A549 (cell line): ENCODE measurements at regions not wholly inside any gene's neighbourhood (a gene's known extent, or its start where the extent isn't known, plus 50 kb on each side); places are given as distances from the start of the nearest gene placed in this dataset.

ENCODE experiments used
- CEBPB ChIP-seq, 2 experiments: fragments of >200 bp in 1 of 2; sonication (Bioruptor Twin) in 1 of 2; formaldehyde crosslinking in 1 of 2; IDR thresholded peaks; 2 replicates each; pipeline ENCODE4 v1.6.1; 2012 to 2016
- CTCF ChIP-seq: fragments of >200 bp; sonication (Bioruptor Twin); formaldehyde crosslinking; IDR thresholded peaks from 3 replicates; pipeline ENCODE4 v1.5.1; 2016
- MYC ChIP-seq: IDR thresholded peaks from 2 replicates; pipeline ENCODE4 v1.6.1; 2012; ENCODE audit warnings: mild to moderate bottlenecking, inconsistent platforms, low read length, improper control_type of control experiment, borderline replicate concordance
- POLR2AphosphoS2 ChIP-seq: conservative IDR thresholded peaks from 2 replicates; pipeline ENCODE4 v1.6.1; 2012; ENCODE audit warnings: low read length, improper control_type of control experiment, inconsistent platforms
- RAD21 ChIP-seq, 2 experiments: fragments of >200 bp in 1 of 2; sonication (Bioruptor Twin) in 1 of 2; formaldehyde crosslinking in 1 of 2; IDR thresholded peaks in 1 of 2; conservative IDR thresholded peaks in 1 of 2; 2 replicates in 1 of 2; 3 replicates in 1 of 2; pipeline ENCODE4 v1.6.1; 2012 to 2018; ENCODE audit warnings: inconsistent platforms in 1 of 2
- RCOR1 ChIP-seq: fragments of 150-350 bp; IDR thresholded peaks from 2 replicates; pipeline ENCODE4 v1.6.1; 2014; ENCODE audit warnings: antibody characterized with exemption, low read length, low read depth
- RFX5 ChIP-seq: fragments of 450-650 bp; IDR thresholded peaks from 2 replicates; pipeline ENCODE4 v1.7.1; 2014; ENCODE audit warnings: antibody characterized with exemption, mild to moderate bottlenecking, moderate library complexity
- SREBF2 ChIP-seq: fragments of 450-650 bp; IDR thresholded peaks from 2 replicates; pipeline ENCODE4 v1.6.1; 2014; ENCODE audit warnings: mild to moderate bottlenecking, moderate library complexity
- TF ChIP-seq, protein P1 (sequence below): IDR thresholded peaks from 2 replicates; pipeline ENCODE4 v1.6.1; 2012
- TF ChIP-seq, protein P2 (sequence below): fragments of 200-600 bp; sonication (generic); IDR thresholded peaks from 2 replicates; pipeline ENCODE4 v1.6.1; 2016; ENCODE audit warnings: antibody characterized with exemption, mild to moderate bottlenecking, moderate library complexity

DNA sequence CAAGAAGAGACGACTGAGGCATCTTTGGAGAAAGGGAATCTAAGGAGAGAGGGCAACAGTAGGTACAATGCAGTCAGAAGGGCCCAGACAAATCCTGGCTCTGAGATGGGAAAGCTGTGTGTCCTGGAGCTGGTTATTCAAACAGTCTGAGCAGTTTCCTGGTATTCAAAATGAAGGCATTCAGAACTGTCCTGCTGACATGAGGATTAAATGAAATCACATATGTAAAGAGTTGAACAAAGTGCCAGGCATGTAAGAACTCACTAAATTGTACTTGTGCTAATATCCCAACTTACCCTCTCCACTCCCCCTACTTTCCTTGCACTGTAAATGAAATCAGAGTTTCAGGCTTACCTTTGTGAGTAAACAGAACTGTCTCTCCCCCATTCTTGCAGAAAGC is 60.9 kb upstream of the LDB2 start:
- TF ChIP-seq CTCF = no peak
- no peak for TF ChIP-seq MYC
- TF ChIP-seq, protein P1, sequence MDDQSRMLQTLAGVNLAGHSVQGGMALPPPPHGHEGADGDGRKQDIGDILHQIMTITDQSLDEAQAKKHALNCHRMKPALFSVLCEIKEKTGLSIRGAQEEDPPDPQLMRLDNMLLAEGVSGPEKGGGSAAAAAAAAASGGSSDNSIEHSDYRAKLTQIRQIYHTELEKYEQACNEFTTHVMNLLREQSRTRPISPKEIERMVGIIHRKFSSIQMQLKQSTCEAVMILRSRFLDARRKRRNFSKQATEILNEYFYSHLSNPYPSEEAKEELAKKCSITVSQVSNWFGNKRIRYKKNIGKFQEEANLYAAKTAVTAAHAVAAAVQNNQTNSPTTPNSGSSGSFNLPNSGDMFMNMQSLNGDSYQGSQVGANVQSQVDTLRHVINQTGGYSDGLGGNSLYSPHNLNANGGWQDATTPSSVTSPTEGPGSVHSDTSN = no peak
- TF ChIP-seq RFX5 = no peak
- TF ChIP-seq SREBF2 = no peak
- no peak for TF ChIP-seq CEBPB (IDR thresholded peaks at IDR 0.05)
- no peak for TF ChIP-seq RCOR1
- TF ChIP-seq RAD21 (conservative IDR thresholded peaks at IDR 0.05 in 1 of 2, IDR thresholded peaks at IDR 0.05 in 1 of 2) = no peak
- no peak for TF ChIP-seq POLR2AphosphoS2
- TF ChIP-seq, protein P2, sequence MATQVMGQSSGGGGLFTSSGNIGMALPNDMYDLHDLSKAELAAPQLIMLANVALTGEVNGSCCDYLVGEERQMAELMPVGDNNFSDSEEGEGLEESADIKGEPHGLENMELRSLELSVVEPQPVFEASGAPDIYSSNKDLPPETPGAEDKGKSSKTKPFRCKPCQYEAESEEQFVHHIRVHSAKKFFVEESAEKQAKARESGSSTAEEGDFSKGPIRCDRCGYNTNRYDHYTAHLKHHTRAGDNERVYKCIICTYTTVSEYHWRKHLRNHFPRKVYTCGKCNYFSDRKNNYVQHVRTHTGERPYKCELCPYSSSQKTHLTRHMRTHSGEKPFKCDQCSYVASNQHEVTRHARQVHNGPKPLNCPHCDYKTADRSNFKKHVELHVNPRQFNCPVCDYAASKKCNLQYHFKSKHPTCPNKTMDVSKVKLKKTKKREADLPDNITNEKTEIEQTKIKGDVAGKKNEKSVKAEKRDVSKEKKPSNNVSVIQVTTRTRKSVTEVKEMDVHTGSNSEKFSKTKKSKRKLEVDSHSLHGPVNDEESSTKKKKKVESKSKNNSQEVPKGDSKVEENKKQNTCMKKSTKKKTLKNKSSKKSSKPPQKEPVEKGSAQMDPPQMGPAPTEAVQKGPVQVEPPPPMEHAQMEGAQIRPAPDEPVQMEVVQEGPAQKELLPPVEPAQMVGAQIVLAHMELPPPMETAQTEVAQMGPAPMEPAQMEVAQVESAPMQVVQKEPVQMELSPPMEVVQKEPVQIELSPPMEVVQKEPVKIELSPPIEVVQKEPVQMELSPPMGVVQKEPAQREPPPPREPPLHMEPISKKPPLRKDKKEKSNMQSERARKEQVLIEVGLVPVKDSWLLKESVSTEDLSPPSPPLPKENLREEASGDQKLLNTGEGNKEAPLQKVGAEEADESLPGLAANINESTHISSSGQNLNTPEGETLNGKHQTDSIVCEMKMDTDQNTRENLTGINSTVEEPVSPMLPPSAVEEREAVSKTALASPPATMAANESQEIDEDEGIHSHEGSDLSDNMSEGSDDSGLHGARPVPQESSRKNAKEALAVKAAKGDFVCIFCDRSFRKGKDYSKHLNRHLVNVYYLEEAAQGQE = no peak
